HepG2 (cell line): ENCODE measurements at regions not wholly inside any gene's neighbourhood (a gene's known extent, or its start where the extent isn't known, plus 50 kb on each side); places are given as distances from the start of the nearest gene placed in this dataset.

ENCODE experiments used
- AHDC1 ChIP-seq: sonication (generic); formaldehyde crosslinking; IDR thresholded peaks from 2 replicates; pipeline ENCODE4 v1.5.1; 2020; ENCODE audit warnings: mild to moderate bottlenecking, missing genetic modification reagents, borderline replicate concordance
- ATF4 ChIP-seq, 2 experiments: fragments of 450-650 bp in 1 of 2; sonication (generic) in 1 of 2; formaldehyde crosslinking; IDR thresholded peaks; 2 replicates each; pipeline versions ENCODE4 v1.5.0 to v1.8.0; 2020 to 2022; ENCODE audit warnings: mild to moderate bottlenecking in 1 of 2, missing genetic modification reagents in 1 of 2
- ATRX ChIP-seq: sonication (generic); formaldehyde crosslinking; IDR thresholded peaks from 2 replicates; pipeline ENCODE4 v1.4.0; 2020; ENCODE audit warnings: missing genetic modification reagents, borderline replicate concordance
- FOXO1 ChIP-seq: sonication (generic); formaldehyde crosslinking; IDR thresholded peaks from 2 replicates; pipeline ENCODE4 v1.4.0; 2020; ENCODE audit warnings: missing genetic modification reagents
- HDAC1 ChIP-seq: sonication (generic); formaldehyde crosslinking; IDR thresholded peaks from 2 replicates; pipeline ENCODE4 v1.5.1; 2020; ENCODE audit warnings: mild to moderate bottlenecking, missing genetic modification reagents
- ISL2 ChIP-seq: sonication (generic); formaldehyde crosslinking; IDR thresholded peaks from 2 replicates; pipeline ENCODE4 v1.5.0; 2020; ENCODE audit warnings: missing genetic modification reagents
- MEF2D ChIP-seq: sonication (generic); formaldehyde crosslinking; IDR thresholded peaks from 2 replicates; pipeline ENCODE4 v1.5.1; 2020; ENCODE audit warnings: mild to moderate bottlenecking, missing genetic modification reagents
- PHF8 ChIP-seq: sonication (generic); formaldehyde crosslinking; IDR thresholded peaks from 2 replicates; pipeline ENCODE4 v1.5.0; 2020; ENCODE audit warnings: missing genetic modification reagents
- PRDM10 ChIP-seq: sonication (generic); formaldehyde crosslinking; IDR thresholded peaks from 2 replicates; pipeline ENCODE4 v1.4.0; 2020; ENCODE audit warnings: low read depth, missing genetic modification reagents
- RARA ChIP-seq: IDR thresholded peaks from 2 replicates; pipeline ENCODE4 v1.6.1; 2016; ENCODE audit warnings: missing genetic modification reagents, missing compliant biosample characterization
- SCMH1 ChIP-seq: sonication (generic); formaldehyde crosslinking; IDR thresholded peaks from 2 replicates; pipeline ENCODE4 v1.9.0; 2021; ENCODE audit warnings: missing genetic modification reagents, mild to moderate bottlenecking, borderline replicate concordance
- USF2 ChIP-seq, 2 experiments: sonication (generic) in 1 of 2; formaldehyde crosslinking in 1 of 2; IDR thresholded peaks; 2 replicates each; pipeline versions ENCODE4 v1.5.1 to v1.6.1; 2011 to 2020; ENCODE audit warnings: borderline replicate concordance in 1 of 2, low read depth in 1 of 2, low read length in 1 of 2, mild to moderate bottlenecking in 1 of 2, missing genetic modification reagents in 1 of 2, moderate library complexity in 1 of 2
- ZNF639 ChIP-seq: conservative IDR thresholded peaks from 2 replicates; pipeline ENCODE4 v1.6.1; 2018; ENCODE audit warnings: missing genetic modification reagents

- no peak for TF ChIP-seq PRDM10 (CRISPR knock-in tag)
- 0 out of 2 replicates have a peak, but pooled peaks have one; percentile 26 for TF ChIP-seq PHF8 (CRISPR knock-in tag)
- TF ChIP-seq SCMH1 (CRISPR knock-in tag): no peak
- TF ChIP-seq ISL2 (CRISPR knock-in tag): 0 out of 2 replicates have a peak, but pooled peaks have one; percentile 31
- peak; percentile 49 for TF ChIP-seq RARA (CRISPR knock-in tag)
- TF ChIP-seq ATRX: no peak
- TF ChIP-seq USF2 (IDR thresholded peaks at IDR 0.05; ENCODE audit: low read depth, low read length): peak; percentile 23; the same call in 1 of the 2 replicates
- TF ChIP-seq USF2 (CRISPR knock-in tag; IDR thresholded peaks at IDR 0.05; ENCODE audit: borderline replicate concordance): peak; percentile 73; the same call in 1 of the 2 replicates
- 0 out of 2 replicates have a peak, but pooled peaks have one; percentile 18 for TF ChIP-seq AHDC1 (CRISPR knock-in tag)
- TF ChIP-seq ZNF639 (CRISPR knock-in tag): no peak
- TF ChIP-seq ATF4 (CRISPR knock-in tag; IDR thresholded peaks at IDR 0.05): no peak
- TF ChIP-seq HDAC1 (CRISPR knock-in tag): no peak
- peak; percentile 29; the same call in 1 of the 2 replicates for TF ChIP-seq FOXO1
- TF ChIP-seq MEF2D: 0 out of 2 replicates have a peak, but pooled peaks have one; percentile 26
These were observed 64.5 kb upstream of the SLC44A3 start (continued) for GRCh38 chr1:94755675-94756074.
